OCI-LY3 (cell line): ENCODE measurements at regions not wholly inside any gene's neighbourhood (a gene's known extent, or its start where the extent isn't known, plus 50 kb on each side); places are given as distances from the start of the nearest gene placed in this dataset.

Experiments used
- H2AFZ ChIP-seq: fragments of 200-600, 300-600 bp; shearing (Covaris generic); 2 replicates; pipeline ENCODE4 v1.6.0; 2014; ENCODE audit warnings: antibody characterized with exemption, low read depth, low read length
- H3K27ac ChIP-seq: fragments of 200-600, 300-600 bp; sonication (generic); 2 replicates; pipeline ENCODE4 v1.5.1; 2014; ENCODE audit warnings: mild to moderate bottlenecking, low read length, moderate library complexity, mixed read lengths
- H3K27me3 ChIP-seq: fragments of 200-600, 300-600 bp; sonication (generic); 2 replicates; pipeline ENCODE4 v1.6.1; 2014; ENCODE audit warnings: low read depth, low read length, mixed read lengths
- H3K36me3 ChIP-seq: fragments of 200-600, 300-600 bp; sonication (generic); replicated peaks from 2 replicates; pipeline ENCODE3; 2014; ENCODE audit warnings: low read depth, low read length, mixed read lengths
- H3K4me1 ChIP-seq: fragments of 300-600, 200-600 bp; sonication (generic); 2 replicates; pipeline ENCODE4 v1.6.1; 2014; ENCODE audit warnings: low read length, mixed read lengths
- H3K4me2 ChIP-seq: fragments of 200-600, 300-600 bp; sonication (generic); 2 replicates; pipeline ENCODE4 v1.6.1; 2014; ENCODE audit warnings: low read length, mixed read lengths
- H3K4me3 ChIP-seq: fragments of 300-600, 200-600 bp; sonication (generic); 2 replicates; pipeline ENCODE4 v1.5.1; 2014; ENCODE audit warnings: antibody characterized with exemption, mild to moderate bottlenecking, low read length, moderate library complexity
- H3K79me2 ChIP-seq: fragments of 300-600, 200-600 bp; shearing (Covaris generic); 2 replicates; pipeline ENCODE4 v1.6.1; 2014; ENCODE audit warnings: mild to moderate bottlenecking, low read length, mixed read lengths
- H3K9ac ChIP-seq: fragments of 300-600, 200-600 bp; shearing (Covaris generic); 2 replicates; pipeline ENCODE4 v1.6.0; 2014; ENCODE audit warnings: mild to moderate bottlenecking, low read length, moderate library complexity
- H3K9me3 ChIP-seq: fragments of 200-600, 300-600 bp; shearing (Covaris generic); 2 replicates; pipeline ENCODE4 v1.6.1; 2014; ENCODE audit warnings: low read length, mixed read lengths; ENCODE audit not compliant: insufficient read depth
- H4K20me1 ChIP-seq: fragments of 200-600, 300-600 bp; sonication (generic); 2 replicates; pipeline ENCODE4 v1.6.1; 2016; ENCODE audit warnings: low read length, mixed read lengths; ENCODE audit not compliant: insufficient read depth
- CTCF ChIP-seq: fragments of 200-600, 300-600 bp; sonication (generic); IDR thresholded peaks from 2 replicates; pipeline ENCODE4 v1.5.1; 2014; ENCODE audit warnings: antibody characterized with exemption, low read length, low read depth
- EZH2phosphoT487 ChIP-seq: fragments of 200-600 bp; shearing (Covaris generic); IDR thresholded peaks from 2 replicates; pipeline ENCODE4 v1.6.1; 2018; ENCODE audit warnings: antibody characterized with exemption, mixed run types, low read depth

- Histone ChIP-seq H3K4me1 (peaks cover 5% of the 10 kb centered on the region), H3K27me3 (no peaks in the 10 kb centered on the region; the same call in 1 of the 2 replicates), H3K4me3 (no peak overlapping the region), H2AFZ (peak overlapping the region; percentile 30; the same call in 1 of the 2 replicates), H3K9ac (no peak overlapping the region), H3K36me3 (no peaks in the 10 kb centered on the region), H3K79me2 (no peaks in the 10 kb centered on the region), H3K9me3 (peaks cover 6% of the 10 kb centered on the region; the same call in 1 of the 2 replicates), H4K20me1 (no peaks in the 10 kb centered on the region), H3K4me2 (no peak overlapping the region), H3K27ac (no peak overlapping the region)
- TF ChIP-seq CTCF: no peak
- TF ChIP-seq EZH2phosphoT487: no peak
Observed at GRCh38 chr5:73387601-73388305, 60.8 kb downstream of the FOXD1 start.

GRCh38 chr5:73387149-73387591 lies 61.4 kb downstream of the FOXD1 start:
- no peaks in the 10 kb centered on the region for H4K20me1 ChIP-seq
- H3K4me2 ChIP-seq: no peak overlapping the region
- H3K36me3 ChIP-seq: no peaks in the 10 kb centered on the region
- TF ChIP-seq EZH2phosphoT487 (no peak), CTCF (no peak)
- H3K9me3 ChIP-seq: peaks cover 6% of the 10 kb centered on the region; the same call in 1 of the 2 replicates
- H3K4me3 ChIP-seq: no peak overlapping the region
- no peak overlapping the region for H3K27ac ChIP-seq
- no peak overlapping the region for H2AFZ ChIP-seq
- H3K79me2 ChIP-seq: no peaks in the 10 kb centered on the region
- no peak overlapping the region for H3K9ac ChIP-seq
- H3K27me3 ChIP-seq: no peaks in the 10 kb centered on the region; the same call in 1 of the 2 replicates
- H3K4me1 ChIP-seq: peaks cover 5% of the 10 kb centered on the region

- Histone ChIP-seq H2AFZ (no peak overlapping the region), H4K20me1 (no peaks in the 10 kb centered on the region), H3K4me2 (no peak overlapping the region), H3K4me1 (no peaks in the 10 kb centered on the region), H3K9me3 (peaks cover 6% of the 10 kb centered on the region; the same call in 1 of the 2 replicates), H3K4me3 (no peak overlapping the region), H3K27me3 (no peaks in the 10 kb centered on the region), H3K27ac (no peak overlapping the region), H3K79me2 (no peaks in the 10 kb centered on the region), H3K36me3 (no peaks in the 10 kb centered on the region), H3K9ac (no peak overlapping the region)
- TF ChIP-seq CTCF: no peak
- TF ChIP-seq EZH2phosphoT487: no peak
Observed at GRCh38 chr5:73384861-73385260, 63.7 kb downstream of the FOXD1 start.

- Histone ChIP-seq H3K79me2 (no peaks in the 10 kb centered on the region), H3K4me1 (no peaks in the 10 kb centered on the region), H4K20me1 (no peaks in the 10 kb centered on the region), H3K27me3 (no peaks in the 10 kb centered on the region), H3K36me3 (no peaks in the 10 kb centered on the region), H2AFZ (no peak overlapping the region), H3K4me3 (no peak overlapping the region), H3K27ac (no peak overlapping the region), H3K9ac (no peak overlapping the region), H3K9me3 (peaks cover 6% of the 10 kb centered on the region; the same call in 1 of the 2 replicates), H3K4me2 (no peak overlapping the region)
- no peak for TF ChIP-seq EZH2phosphoT487
- TF ChIP-seq CTCF: no peak
Observed at GRCh38 chr5:73382401-73382740, 66.2 kb downstream of the FOXD1 start.
